Ramos (cell line): ENCODE measurements at regions not wholly inside any gene's neighbourhood (a gene's known extent, or its start where the extent isn't known, plus 50 kb on each side); places are given as distances from the start of the nearest gene placed in this dataset.

Experiments
- in situ Hi-C: fragments of 300-500 bp; cut with MboI; formaldehyde crosslinking; loops from one replicate; pipeline ENCODE4 v1.14.3; 2022; ENCODE audit warnings: low sequenced_read_pairs; ENCODE audit not compliant: unreplicated experiment

DNA sequence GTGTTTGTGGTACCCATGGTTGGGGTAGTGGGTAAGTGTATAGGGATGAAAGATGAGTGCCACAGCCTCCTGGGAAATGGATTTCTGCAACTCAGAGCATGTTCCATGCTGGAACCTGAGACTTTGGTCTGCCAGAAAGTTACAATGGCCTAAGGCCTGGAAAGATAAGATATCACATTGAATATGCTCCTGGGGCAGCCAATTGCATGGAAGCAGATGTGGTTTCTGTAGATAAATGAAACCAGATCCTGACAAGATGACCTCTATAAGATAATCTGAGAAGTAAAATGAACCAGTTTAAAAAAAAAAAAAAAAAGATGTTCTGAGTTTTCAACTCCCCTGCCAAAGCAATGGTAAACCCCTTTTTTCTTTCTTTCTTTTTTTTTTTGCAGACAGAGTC lies 91.4 kb upstream of the NCK2 start:
- in situ Hi-C loops: no loop called here

GRCh38 chr2:105652014-105652796 lies 92.5 kb upstream of the NCK2 start:
- in situ Hi-C loops: no loop called here

GRCh38 chr2:105649534-105649933 lies 95.2 kb upstream of the NCK2 start:
- in situ Hi-C loops: no loop called here

GRCh38 chr2:105647731-105648130 lies 97.0 kb upstream of the NCK2 start:
- in situ Hi-C loops: no loop called here

DNA sequence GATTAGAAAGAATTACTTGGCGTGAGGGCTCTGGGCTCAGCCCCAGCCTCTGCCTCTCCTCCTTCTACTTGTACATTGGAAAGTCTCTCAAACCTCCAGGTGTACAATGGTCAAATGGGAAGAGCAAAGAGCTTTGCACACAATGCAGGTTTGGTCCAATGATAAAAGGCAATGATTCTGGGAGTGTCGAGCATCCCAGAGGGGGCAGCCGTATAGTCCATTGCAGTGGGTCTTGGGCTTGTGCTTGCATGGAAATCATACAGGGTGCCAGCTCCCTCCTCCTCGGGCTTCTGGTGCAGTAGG lies 98.0 kb upstream of the NCK2 start:
- in situ Hi-C loops: no loop called here

GRCh38 chr2:105645938-105646773 lies 98.6 kb upstream of the NCK2 start:
- in situ Hi-C loops: no loop called here

DNA sequence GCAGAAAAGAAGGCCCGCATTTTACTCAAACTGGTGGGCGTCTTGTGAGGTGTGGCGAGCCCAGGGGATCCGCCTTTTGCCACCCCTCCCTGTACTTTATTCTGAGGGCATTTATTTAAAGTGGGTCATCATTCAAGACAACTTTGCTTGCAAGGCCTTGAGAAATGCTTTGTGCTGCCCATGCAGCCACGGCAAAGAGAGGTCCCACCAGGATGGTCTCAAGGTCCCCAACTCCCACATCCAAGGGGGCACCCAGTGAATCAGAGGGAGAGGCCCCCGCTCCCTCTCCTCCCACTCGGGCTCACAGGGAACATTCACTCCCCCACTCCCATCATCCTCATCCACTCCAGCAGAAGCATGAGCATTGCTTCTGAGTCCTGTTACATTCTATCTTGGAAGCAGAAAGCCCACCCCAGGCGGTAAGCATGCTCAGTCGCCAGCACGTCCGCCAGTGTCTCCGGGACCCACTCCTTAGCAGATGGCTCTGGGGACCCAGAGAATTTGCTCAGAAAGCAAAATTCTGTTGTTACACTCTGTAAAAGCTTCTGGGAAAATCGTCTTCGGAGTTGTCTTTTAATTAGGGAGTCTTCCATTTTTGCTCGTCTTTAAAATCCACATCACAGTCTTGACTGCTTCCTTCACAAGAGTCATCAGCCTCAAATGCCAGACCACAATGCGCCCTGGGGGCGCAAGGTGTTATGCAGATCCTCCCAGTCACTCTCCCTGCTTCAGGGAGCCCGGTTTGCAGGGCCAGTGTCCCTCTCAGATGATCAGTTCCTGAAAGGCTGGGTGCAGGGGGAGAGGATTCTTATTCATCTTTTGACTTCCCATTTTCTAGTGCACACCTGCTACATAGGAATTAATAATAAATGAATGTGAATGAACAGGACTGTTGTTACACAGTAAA lies 99.4 kb upstream of the NCK2 start:
- in situ Hi-C loops: no loop called here

DNA sequence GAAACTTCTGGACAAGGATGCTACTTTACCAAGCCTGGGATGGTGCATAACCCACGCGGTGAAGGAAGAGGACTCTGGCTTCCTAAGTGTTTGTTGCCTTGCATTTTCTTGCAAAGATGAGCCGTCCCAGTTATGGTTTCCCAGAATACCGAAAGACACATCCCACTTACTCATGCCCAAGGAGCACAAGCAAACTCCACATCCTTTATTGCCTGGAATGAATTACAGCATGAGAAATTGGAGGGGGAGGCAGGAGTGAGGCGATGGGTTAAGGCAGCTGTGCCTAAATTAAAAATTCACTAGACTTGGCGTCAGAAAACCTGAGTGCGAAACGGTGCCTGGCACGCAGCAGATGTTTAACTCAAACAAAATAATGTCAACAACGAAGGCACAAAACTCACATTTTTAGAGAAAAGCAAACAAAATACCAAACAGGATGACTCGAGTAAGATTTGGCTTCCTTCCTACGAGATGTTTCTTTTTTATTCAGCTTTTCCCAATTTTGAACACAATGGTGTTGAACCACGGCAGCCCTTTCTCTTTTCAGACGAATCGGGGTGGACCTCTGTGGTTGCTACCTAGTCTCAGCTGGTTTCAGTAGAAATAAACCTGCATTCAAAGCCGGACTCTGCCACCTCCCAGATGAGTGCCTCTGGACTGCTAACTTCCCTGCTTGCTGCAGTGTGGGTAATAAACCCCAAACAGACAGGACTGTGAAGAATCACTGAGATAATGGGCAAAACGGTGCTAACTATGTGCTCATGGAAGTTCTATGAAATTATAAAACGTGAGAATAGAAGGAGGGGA lies 100.3 kb upstream of the NCK2 start:
- in situ Hi-C loops: no loop called here

- in situ Hi-C loops: no loop called here
Observed at GRCh38 chr2:105643405-105644173, 101.1 kb upstream of the NCK2 start.

GRCh38 chr2:105641389-105641811 lies 103.3 kb upstream of the NCK2 start:
- in situ Hi-C loops: no loop called here

DNA sequence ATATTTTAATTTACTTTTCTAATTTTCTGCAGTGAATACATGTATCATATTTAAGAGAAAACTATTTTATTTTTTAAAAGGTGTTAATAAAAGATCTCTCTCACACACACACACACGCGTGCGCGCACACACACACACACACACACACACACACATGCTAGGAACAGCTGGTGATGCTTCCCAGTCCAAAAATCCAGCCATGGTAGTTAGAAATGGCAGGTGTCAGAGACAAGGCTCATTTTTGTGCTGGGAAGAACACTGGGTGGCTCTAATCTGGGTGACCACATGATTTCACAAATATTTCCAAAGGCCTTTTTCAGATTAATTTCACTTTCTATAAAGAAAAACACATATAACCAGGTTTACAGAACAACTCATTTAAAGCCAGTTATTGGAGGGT lies 104.5 kb upstream of the NCK2 start:
- in situ Hi-C loops: no loop called here

GRCh38 chr2:105636109-105636740 lies 108.5 kb upstream of the NCK2 start:
- in situ Hi-C loops: no loop called here

DNA sequence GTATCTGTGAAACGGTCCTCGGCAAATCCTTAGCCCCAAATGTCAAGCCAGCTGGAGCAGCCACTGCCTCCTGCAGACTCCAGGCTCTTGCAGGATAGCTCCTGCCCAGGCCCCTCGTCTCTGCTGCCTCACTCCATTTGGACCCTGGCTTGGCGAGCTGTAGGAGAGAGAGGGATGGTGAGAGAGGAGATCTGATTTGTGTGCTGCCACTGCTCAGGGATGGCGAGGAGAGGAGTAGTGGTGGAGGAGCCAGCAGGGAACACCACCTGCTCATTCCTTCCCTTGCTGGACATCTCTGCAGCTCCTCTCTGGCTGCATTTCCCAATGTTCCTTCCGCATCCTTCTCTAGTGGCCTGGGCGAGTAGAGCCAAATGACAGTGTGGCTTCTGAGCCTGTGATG lies 109.1 kb upstream of the NCK2 start:
- in situ Hi-C loops: no loop called here

DNA sequence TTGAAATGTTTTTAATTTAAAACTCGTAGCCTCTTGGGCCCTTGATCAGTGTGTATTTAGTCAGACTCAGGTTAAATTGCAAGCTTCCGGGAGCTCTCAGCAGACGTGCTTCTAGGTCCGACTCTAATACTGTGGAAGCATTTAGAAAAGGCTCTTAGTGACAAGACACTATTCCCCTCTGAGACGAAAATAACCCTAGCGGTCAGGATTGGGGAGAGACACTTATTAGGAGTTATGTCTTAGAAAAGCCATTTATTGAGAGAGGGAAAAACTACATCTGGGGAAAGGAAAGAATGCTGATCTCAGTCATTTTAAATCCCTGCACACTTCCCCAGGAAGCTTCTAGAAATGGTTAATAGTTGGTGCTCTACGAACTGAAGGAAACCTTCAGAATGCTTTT lies 110.5 kb upstream of the NCK2 start:
- in situ Hi-C loops: no loop called here

- in situ Hi-C loops: no loop called here
Observed at GRCh38 chr2:105631922-105632321, 112.8 kb upstream of the NCK2 start.

DNA sequence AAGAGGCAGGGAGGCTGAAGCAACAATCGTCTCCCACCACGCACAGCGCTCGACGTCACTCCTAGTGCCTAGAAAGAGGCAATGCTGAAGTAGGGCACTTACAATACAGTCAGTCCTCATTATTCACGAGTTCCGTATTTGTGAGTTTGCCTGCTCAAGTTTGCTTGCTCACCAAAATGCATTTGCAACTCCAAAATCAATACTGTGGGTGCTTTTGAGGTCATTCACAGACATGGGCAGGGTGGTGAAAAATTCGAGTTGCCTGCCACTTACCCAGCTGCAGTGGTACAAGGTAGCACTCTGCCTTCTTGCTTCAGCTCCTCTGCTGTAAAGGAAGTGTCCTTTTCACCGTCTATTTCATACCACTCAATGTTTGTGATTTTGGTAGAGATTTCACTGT lies 113.7 kb upstream of the NCK2 start:
- in situ Hi-C loops: no loop called here

DNA sequence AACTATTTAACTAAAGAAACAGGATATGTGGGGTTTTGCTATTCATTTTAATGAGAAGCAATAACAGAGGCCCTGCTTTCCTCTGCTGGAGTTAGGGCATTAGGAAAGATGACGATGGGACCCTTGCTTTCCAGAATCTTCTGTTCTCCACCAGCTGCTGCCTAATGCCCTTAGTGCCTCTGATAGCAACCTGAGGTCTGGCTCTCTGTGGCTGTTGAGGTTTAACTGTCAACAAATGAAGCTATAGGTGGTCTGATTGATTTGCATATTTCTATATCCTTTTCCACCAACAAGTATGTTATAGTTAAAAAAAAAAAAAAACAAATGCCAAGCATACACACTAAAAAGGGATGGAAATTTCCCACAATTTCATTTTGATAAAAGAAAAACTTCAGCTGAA lies 115.1 kb upstream of the NCK2 start:
- in situ Hi-C loops: no loop called here

DNA sequence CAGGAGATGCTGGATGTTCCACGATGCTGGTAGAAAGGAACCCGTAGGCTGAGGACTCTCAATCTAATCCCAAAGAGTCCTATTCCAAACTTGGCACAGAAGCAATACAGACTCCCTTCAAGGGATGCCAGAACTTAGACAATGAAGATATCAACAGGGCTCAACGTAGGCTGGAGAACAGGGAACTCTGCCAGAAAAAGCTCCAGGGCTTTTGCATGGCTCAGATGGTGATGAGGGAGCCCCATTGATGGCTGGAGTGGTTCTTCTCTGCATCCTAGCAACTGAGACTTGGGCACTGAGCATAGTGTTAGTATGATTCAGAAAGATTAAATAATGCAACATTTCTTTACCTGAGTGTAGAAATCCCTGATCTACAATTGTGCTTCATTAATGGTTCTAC lies 117.2 kb upstream of the NCK2 start:
- in situ Hi-C loops: no loop called here

DNA sequence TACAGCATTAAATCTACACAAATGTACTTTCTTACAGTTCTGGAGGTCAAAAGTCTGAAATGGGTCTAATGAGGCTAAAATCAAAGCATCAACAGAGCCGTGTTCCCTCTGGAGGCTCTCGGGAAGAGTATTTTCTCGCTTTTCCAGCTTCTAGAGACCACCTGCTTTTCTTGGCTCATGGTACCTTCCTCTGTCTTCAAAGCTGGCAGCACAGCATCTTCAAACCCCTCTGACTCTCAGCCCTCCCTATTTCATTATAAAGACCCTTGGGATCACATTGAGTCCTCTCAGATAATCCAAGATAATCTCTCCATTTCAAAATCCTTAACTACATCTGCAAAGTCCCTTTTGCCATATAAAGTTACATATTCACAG lies 117.8 kb upstream of the NCK2 start:
- in situ Hi-C loops: no loop called here
